Choroid plexus epithelial cell (primary cell): ENCODE measurements at regions not wholly inside any gene's neighbourhood (a gene's known extent, or its start where the extent isn't known, plus 50 kb on each side); places are given as distances from the start of the nearest gene placed in this dataset.

ENCODE experiments used
- DNase-seq: peaks from one replicate; pipeline ENCODE4 v3.0.0-alpha.2; 2010; ENCODE audit warnings: low read depth
- H3K4me3 ChIP-seq: 2 replicates; pipeline ENCODE4 v1.5.1; 2011; ENCODE audit warnings: low read depth, mild to moderate bottlenecking, control low read depth, low read length, moderate library complexity
- TF ChIP-seq, protein P1 (sequence below): conservative IDR thresholded peaks from 2 replicates; pipeline ENCODE4 v1.5.1; 2011; ENCODE audit warnings: low read depth, mild to moderate bottlenecking, control low read depth, inconsistent platforms, low read length, moderate library complexity

DNA sequence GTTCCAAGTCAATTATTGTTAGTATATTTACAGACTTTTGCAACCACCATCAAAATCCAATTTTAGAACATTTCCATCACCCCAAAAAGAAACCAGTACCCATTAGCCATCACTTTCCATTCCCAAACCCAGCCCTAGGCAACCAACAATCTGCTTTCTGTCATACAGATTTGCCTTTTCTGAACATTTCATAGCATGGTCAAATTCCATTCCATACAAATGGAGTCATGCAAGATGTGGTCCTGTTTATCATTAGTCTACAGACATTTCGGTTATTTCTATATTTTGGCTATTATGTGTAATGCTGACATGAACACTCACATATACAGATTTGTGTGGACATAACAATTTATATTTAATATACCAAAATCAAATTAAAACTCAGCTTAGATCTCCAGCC, 508.7 kb downstream of the ZNF674 start:
- DNase-seq = no peak
- TF ChIP-seq, protein P1, sequence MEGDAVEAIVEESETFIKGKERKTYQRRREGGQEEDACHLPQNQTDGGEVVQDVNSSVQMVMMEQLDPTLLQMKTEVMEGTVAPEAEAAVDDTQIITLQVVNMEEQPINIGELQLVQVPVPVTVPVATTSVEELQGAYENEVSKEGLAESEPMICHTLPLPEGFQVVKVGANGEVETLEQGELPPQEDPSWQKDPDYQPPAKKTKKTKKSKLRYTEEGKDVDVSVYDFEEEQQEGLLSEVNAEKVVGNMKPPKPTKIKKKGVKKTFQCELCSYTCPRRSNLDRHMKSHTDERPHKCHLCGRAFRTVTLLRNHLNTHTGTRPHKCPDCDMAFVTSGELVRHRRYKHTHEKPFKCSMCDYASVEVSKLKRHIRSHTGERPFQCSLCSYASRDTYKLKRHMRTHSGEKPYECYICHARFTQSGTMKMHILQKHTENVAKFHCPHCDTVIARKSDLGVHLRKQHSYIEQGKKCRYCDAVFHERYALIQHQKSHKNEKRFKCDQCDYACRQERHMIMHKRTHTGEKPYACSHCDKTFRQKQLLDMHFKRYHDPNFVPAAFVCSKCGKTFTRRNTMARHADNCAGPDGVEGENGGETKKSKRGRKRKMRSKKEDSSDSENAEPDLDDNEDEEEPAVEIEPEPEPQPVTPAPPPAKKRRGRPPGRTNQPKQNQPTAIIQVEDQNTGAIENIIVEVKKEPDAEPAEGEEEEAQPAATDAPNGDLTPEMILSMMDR = no peak
- no peak overlapping the region for H3K4me3 ChIP-seq

DNA sequence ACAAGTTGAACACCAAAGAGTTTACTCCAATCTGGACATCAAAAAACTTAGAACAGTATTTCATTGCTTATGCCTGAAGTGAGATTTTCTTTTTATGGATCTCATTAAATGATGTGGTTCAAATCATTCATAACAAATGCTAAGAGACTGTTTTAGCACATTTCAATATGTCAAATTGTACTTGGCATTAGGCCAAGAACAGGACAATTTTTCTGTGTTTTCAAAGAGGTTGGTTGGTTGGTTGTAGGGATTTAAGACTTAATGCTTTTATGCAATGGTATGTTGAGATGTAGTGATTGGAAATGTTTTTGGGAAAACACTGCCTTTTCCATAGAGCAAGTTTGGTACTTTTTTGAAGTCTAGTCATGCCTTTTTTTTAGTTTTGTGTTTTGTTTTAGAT, 510.4 kb downstream of the ZNF674 start:
- no peak for DNase-seq
- no peak overlapping the region for H3K4me3 ChIP-seq
- TF ChIP-seq, protein P1 = no peak

DNA sequence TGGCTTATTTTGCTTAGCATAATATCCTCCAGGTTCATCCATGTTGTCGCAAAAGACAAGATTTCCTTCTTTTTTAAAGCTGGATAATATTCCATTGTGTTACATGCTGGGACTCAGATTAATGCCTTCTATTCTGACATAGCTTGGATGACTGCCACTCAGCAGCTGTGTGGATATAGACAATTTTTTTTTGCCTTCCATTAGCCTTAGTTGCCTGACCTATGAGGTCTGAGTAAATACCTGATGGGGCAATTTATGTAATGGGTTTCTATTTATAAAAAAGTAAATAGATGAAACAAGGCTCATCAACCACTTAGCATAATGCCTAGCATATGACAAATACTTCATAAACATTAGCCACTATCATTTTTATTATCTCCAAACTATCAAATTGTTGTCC, 515.4 kb downstream of the ZNF674 start:
- TF ChIP-seq, protein P1 = no peak
- no peak overlapping the region for H3K4me3 ChIP-seq
- no peak for DNase-seq

DNA sequence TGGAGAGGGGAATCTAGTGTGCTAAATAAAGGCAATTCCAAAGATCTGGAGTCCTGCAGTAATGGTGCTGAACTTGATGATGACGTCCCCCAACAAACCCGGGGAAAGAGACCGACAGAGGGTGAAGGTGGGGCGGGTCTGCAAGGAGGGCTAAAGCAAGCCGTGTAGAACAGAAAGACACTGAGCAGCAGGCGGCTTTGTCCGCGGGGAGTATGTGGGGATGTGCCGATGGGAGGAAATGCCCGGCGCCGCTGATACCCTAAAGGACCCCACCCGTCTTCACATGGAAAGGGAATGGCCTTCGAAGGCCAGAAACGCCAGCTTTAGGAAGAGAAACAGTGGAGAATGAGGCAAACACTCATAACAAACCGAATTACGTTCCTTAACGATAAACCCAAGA, 528.9 kb downstream of the ZNF674 start:
- no peak for DNase-seq
- TF ChIP-seq, protein P1 = no peak

DNA sequence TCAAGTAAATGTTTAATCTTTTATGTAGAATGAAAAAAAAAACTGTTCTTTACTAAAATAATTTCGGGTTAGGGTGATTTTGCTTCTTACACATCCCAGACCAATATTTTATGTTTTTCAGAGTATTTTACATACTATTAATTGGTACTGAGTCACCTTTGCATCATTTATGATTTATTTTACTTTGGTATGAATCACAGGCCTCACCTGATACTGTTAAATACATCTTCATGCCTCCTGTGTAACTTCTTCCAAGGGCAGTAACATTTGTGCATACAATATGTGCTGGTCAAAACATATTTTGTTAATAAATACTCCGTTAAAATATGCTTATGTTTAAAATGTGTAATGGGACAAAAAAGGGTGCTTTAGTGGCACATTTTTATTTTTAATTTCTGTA, 529.6 kb downstream of the ZNF674 start:
- DNase-seq = no peak
- H3K4me3 ChIP-seq = no peak overlapping the region
- TF ChIP-seq, protein P1 = no peak

More for the DNA sequence above, 528.9 kb downstream of the ZNF674 start:
- H3K4me3 ChIP-seq = no peak overlapping the region

DNA sequence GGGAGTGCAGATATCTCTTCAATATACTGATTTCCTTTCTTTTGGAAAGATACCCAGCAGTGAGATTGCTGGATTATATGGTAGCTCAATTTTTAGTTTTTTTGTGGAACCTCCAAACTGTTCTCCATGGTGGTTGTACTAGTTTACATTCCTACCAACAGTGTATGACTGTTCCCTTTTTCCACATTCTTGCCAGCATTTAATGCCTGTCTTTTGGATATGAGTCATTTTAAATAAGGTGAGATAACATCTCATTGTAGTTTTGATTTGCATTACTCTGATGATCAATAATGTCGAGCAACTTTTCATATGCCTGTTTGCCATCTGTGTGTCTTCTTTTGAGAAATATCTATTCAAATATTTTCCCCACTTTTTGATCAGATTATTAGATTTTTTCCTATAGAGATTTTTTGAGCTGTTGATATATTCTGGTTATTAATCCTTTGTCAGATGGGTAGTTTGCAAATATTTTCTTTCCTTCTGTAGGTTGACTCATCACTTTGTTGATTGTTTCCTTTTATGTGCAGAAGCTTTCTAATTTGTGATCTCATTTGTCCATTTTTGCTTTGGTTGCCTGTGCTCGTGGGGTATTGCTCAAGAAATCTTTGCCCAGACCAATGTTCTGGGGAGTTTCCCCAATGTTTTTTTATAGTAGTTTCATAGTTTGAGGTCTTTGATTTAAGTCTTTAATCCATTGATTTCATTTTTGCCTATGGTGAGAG, 552.7 kb downstream of the ZNF674 start:
- H3K4me3 ChIP-seq = no peak overlapping the region
- no peak for DNase-seq
- TF ChIP-seq, protein P1 = no peak

DNA sequence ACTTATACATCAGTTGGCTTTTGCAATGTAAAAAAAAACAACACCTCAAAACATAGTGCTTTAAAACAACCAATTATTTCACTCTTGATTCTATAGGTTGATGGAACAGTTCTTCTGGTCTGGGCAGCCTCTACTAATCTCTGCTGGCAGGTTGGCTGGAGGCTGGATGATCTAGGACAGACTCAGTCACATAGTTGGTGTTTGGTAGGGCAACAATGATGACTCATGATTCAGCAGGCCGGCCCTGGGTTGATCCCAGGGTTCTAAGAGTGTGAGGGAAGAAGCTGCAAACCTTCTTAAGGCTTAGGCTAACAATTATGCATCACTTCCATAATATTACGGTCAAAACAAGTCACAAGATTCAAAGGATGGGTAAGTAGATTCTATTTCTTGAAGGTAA, 558.2 kb downstream of the ZNF674 start:
- TF ChIP-seq, protein P1 = no peak
- H3K4me3 ChIP-seq = no peak overlapping the region
- DNase-seq = no peak
